ENCODE measurements at regions not wholly inside any gene's neighbourhood (a gene's known extent, or its start where the extent isn't known, plus 50 kb on each side); places are given as distances from the start of the nearest gene placed in this dataset.
"Not testable (repeated sequence)": the region's sequence is repeated elsewhere in the genome, so short reads cannot be mapped to it uniquely, and the experiment has no call there.

- DNase-seq (ENCODE audit: low spot score) = no peak
These were observed 967.2 kb downstream of the TRAM1L1 start for GRCh38 chr4:116118221-116118620.

DNA sequence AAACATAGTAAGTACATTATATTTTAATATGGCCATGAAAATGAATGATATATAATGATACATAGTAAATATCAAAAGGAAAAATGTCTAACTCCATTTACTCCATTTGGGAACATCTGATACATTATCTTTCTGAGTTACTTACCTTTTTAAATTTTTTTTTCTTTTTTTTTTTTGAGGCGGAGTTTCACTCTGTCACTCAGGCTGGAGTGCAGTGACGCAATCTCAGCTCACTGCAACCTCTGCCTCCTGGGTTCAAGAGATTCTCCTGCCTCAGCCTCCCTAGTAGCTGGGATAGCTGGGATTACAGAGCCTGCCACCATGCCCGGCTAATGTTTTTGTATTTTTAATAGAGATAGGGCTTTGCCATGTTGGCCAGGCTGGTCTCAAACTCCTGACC, 972.5 kb downstream of the TRAM1L1 start:
- not testable (repeated sequence) for DNase-seq (ENCODE audit: low spot score)

GRCh38 chr4:116110713-116111112, 974.7 kb downstream of the TRAM1L1 start:
- no peak for DNase-seq (ENCODE audit: low spot score)

DNA sequence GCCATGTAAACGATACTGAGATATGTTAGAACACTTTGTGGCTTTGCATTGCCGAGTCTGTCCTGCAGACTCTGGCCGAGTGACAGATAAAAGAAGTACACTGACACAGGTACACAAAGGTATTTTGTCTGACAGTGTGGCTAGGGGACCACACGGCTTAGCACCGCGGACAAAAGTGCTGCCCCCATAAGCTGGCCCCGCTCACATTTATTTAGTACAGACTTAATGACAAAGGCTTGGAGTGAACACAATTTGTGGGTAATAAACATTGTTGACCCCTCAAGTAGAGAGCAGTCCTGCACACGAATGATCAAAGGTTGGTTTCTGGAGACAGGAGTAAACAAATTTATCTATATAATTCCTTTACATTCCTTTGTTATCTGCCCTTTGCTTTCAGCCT, 976.8 kb downstream of the TRAM1L1 start:
- no peak for DNase-seq (ENCODE audit: low spot score)

DNA sequence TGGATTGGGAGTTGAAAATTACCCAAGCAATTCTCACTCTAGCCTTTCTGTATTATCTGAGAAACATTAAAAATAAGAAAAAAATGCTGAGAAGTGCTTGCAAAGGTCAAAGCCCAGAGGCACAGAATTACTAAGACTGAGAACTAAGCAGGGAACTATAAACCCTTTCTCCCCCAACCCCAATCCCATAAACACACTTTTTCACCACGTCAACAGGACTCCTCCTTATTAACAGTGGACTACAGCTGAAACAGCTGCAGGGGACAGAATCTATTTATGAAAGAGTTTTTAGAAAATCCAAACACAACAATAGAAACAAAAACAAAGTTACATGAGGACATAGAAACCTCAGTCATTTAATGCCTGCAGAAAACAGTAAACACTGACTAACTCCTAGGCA, 984.1 kb downstream of the TRAM1L1 start:
- no peak for DNase-seq (ENCODE audit: low spot score)

DNA sequence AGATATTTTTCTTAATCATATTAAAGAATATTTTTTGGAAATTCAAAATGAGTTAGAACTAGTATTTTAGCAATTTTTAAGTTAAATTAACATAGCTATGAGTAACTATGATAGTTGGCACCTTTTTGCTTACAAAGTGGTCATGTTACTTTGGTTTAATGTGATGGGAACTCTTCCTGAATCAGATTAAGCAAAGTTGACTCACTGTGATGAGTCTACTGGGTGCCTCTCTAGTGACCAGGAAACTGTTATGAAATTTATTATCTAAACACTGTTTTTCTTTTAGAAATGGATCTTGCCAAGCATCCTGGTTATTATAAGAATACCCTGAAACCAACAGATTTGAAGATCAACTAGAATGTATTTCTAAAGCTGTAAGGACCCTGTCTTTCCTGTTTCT, 985.8 kb downstream of the TRAM1L1 start:
- DNase-seq (ENCODE audit: low spot score) = no peak

GRCh38 chr4:116097353-116097752, 983.9 kb upstream of the NDST4 start:
- not testable (repeated sequence) for DNase-seq (ENCODE audit: low spot score)

- no peak for DNase-seq (ENCODE audit: low spot score)
These were observed 979.5 kb upstream of the NDST4 start for GRCh38 chr4:116092961-116093360.

DNA sequence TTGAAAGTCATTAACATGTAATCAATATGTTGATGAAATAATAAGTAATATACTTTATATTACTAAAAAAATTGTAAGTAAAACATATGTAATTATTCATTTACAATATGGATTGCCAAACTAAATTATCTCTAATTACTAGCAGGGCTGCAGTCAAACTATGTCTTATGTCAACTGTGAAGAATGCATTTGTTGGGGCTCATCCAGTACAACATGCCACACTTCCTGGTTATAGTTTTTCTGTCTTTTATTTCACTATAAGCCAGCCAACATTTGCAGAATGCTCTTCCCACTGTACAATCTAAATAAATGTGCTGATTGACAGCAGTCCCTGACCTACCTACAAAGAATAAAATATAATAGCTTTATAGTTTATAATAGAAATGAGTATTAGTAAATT, 975.4 kb upstream of the NDST4 start:
- no peak for DNase-seq (ENCODE audit: low spot score)

- no peak for DNase-seq (ENCODE audit: low spot score)
These were observed 969.5 kb upstream of the NDST4 start for GRCh38 chr4:116082808-116083366.

- DNase-seq (ENCODE audit: low spot score) = no peak
These were observed 959.6 kb upstream of the NDST4 start for GRCh38 chr4:116073051-116073450.

- DNase-seq (ENCODE audit: low spot score) = no peak
These were observed 956.9 kb upstream of the NDST4 start for GRCh38 chr4:116070283-116070682.

- no peak for DNase-seq (ENCODE audit: low spot score)
These were observed 953.4 kb upstream of the NDST4 start for GRCh38 chr4:116066711-116067245.

- no peak for DNase-seq (ENCODE audit: low spot score)
These were observed 950.9 kb upstream of the NDST4 start for GRCh38 chr4:116064331-116064730.

- no peak for DNase-seq (ENCODE audit: low spot score)
These were observed 945.9 kb upstream of the NDST4 start for GRCh38 chr4:116059361-116059760.

DNA sequence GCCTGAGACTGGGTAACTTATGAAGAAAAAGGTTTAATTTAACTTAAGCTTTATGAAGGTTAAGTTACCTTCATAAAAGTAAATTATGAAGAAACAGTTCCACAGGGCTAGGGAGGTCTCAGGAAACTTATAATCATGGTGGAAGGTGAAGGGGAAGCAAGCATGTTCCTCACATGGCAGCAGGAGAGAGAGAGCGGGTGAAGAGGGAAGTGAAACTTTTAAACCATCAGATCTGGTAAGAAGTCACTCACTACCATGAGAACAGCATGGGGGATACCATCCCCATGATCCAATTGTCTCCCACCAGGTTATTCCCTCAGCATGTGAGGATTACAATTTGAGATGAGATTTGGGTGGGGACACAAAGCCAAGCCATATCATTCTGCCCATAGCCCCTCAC, 944.7 kb upstream of the NDST4 start:
- no peak for DNase-seq (ENCODE audit: low spot score)

DNA sequence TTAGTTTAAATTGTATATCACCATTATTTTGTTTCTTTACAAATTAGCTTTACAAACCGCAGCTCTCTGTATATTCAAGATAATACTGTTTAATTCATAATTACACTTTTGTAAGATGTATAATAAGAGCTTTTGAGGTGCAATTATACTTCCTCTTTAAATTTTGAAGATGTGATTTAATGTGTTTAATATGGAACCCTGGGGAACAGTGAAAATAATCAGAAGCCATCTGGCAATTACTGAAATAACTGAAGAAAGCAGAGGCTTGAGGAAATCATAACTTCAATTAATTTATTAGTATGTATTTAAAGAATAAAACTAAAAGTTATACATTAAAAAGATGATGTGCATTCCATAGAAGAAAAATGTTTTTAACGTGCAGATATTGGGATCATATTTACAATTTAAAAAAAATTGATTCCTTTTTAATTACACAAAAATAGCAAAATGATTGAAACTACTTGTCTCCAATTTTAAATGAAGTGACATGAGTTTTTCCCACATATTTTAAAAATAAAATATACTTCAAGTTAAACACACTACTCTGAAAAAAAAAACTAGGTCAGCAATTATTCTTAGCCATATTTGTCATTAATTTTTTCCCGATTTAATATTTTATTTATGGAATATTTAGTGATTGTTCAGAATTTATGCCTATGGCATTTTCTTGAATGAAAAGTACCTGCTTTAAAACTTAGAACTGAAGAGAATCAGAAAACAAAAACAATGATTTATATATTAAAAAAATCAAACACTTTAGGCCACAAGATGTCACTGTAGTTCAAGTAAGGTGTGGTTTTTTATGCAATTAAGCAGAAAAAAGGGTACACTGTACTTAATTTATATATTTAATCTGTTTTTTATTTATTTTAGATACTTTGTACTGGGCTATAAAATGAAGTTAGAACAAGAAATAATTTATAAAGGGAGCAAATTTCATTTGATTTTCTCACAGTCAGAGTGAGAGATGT, 942.7 kb upstream of the NDST4 start:
- DNase-seq (ENCODE audit: low spot score) = no peak

GRCh38 chr4:116027311-116027710, 913.9 kb upstream of the NDST4 start:
- no peak for DNase-seq (ENCODE audit: low spot score)

- no peak for DNase-seq (ENCODE audit: low spot score)
These were observed 911.7 kb upstream of the NDST4 start for GRCh38 chr4:116024954-116025708.

GRCh38 chr4:116023049-116023448, 909.6 kb upstream of the NDST4 start:
- DNase-seq (ENCODE audit: low spot score) = no peak

DNA sequence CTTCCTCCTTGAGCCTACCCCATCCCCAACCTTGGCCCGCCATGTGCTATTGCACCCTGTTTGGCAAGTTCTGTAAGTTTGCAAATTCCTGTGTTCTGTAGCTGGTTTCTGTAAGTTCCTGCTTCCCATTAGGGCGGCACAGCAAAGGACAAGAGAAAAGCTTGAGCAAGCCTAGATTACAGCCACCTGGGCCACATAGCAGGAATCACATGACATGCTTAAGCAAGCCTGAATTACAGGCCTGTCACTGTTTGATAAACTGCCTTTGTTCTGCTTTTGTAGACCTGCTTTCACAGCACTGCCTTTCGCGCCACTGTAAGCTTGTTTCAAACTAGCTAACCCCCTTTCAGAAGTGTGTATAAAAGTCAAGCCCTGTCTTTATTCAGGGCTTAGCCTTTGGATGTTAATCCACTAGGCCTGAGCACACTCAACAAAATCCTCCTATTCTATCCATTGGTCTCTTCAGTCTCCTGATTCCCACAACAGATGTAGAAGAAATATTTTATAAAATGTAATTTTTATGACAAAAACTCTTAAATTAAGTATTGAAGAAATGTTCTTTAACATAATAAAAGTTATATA, 906.8 kb upstream of the NDST4 start:
- DNase-seq (ENCODE audit: low spot score) = no peak

GRCh38 chr4:116018831-116019230, 905.4 kb upstream of the NDST4 start:
- DNase-seq (ENCODE audit: low spot score) = no peak
